ENCODE measurements at regions not wholly inside any gene's neighbourhood (a gene's known extent, or its start where the extent isn't known, plus 50 kb on each side); places are given as distances from the start of the nearest gene placed in this dataset.

DNA sequence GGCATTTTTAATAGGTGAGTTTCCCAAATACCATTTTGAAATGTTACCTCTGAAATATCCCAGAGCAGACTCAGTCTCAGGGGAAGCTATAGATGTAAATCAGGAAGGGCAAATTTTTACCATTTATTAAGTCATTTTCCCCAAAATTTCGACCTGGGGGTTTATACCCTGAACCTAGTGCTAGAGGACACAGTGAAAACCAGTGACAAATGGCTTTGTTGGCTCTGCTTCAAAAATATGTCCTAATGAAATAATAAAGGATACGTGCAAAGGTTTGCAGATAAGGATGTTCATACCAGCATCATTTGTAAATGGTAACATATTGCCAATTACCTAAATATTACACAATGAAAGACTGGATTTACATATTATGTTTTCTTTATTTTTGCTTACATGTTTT is 546.7 kb upstream of the ADAMTS9 start:
- no peaks in the 10 kb centered on the region for H3K27me3 ChIP-seq
- H3K36me3 ChIP-seq = no peaks in the 10 kb centered on the region
- intact Hi-C loops (cut with DNase I) = no loop called here
- no peaks in the 10 kb centered on the region for H3K9me3 ChIP-seq
- 75 to 77% methylated on average over 2 of the region's 2 CpGs for WGBS, 2 donors
- TF ChIP-seq CTCF (IDR thresholded peaks at IDR 0.05) (no peak), POLR2A (IDR thresholded peaks at IDR 0.05) (no peak)
- DNase-seq = no peak
- H3K4me1 ChIP-seq = no peaks in the 10 kb centered on the region
- H3K4me3 ChIP-seq (replicated peaks in 1 of 3) = no peak overlapping the region
- H3K27ac ChIP-seq = no peak overlapping the region

DNA sequence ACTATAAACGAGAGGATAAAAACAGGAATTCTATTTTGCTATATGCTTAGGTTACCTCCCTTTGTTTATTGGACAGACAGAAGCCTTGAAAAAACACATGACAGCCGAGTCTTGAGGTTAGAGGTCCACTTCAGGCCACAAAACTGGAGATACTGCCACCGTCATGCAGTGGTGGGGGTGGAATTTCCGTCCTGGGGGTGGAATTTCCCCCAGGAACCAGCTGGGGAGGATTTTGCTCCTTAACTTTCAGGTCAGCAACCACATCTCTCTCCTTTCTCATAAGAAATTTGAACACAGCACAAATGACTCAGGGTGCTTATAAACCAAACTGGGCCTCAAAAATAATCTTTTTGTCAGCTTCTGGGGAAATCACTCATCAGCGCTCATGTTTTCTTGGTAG is 545.8 kb upstream of the ADAMTS9 start:
- intact Hi-C loops (cut with DNase I) = no loop called here
- no peak overlapping the region for H3K27ac ChIP-seq
- WGBS, 2 donors = 85 to 86% methylated on average over 5 of the region's 5 CpGs

GRCh38 chr3:65231544-65231943 is 543.7 kb upstream of the ADAMTS9 start:
- TF ChIP-seq POLR2A (IDR thresholded peaks at IDR 0.05) = no peak
- no peak for TF ChIP-seq CTCF (IDR thresholded peaks at IDR 0.05)
- Histone ChIP-seq H3K27me3 (no peaks in the 10 kb centered on the region), H3K4me3 (replicated peaks in 1 of 3) (no peak overlapping the region), H3K27ac (no peak overlapping the region), H3K36me3 (no peaks in the 10 kb centered on the region), H3K4me1 (no peaks in the 10 kb centered on the region), H3K9me3 (no peaks in the 10 kb centered on the region)
- intact Hi-C loops (cut with DNase I) = no loop called here
- no peak for DNase-seq
- WGBS, 2 donors = 91 to 92% methylated on average over 4 of the region's 4 CpGs

More for the DNA sequence above, 545.8 kb upstream of the ADAMTS9 start:
- no peak overlapping the region for H3K4me3 ChIP-seq (replicated peaks in 1 of 3)
- TF ChIP-seq CTCF (IDR thresholded peaks at IDR 0.05) (no peak), POLR2A (IDR thresholded peaks at IDR 0.05) (no peak)
- H3K36me3 ChIP-seq = no peaks in the 10 kb centered on the region
- no peaks in the 10 kb centered on the region for H3K9me3 ChIP-seq
- no peak for DNase-seq
- no peaks in the 10 kb centered on the region for H3K27me3 ChIP-seq
- H3K4me1 ChIP-seq = no peaks in the 10 kb centered on the region

GRCh38 chr3:65230261-65231139 is 542.7 kb upstream of the ADAMTS9 start:
- no peaks in the 10 kb centered on the region for H3K27me3 ChIP-seq
- no peak overlapping the region for H3K27ac ChIP-seq
- intact Hi-C loops (cut with DNase I) = no loop called here
- no peaks in the 10 kb centered on the region for H3K36me3 ChIP-seq
- TF ChIP-seq CTCF (IDR thresholded peaks at IDR 0.05) = no peak
- no peak for TF ChIP-seq POLR2A (IDR thresholded peaks at IDR 0.05)
- DNase-seq = no peak
- WGBS, 2 donors = 84 to 87% methylated on average over 14 of the region's 14 CpGs
- H3K4me1 ChIP-seq = no peaks in the 10 kb centered on the region
- H3K4me3 ChIP-seq (replicated peaks in 1 of 3) = no peak overlapping the region
- no peaks in the 10 kb centered on the region for H3K9me3 ChIP-seq

GRCh38 chr3:65226287-65226686 is 538.5 kb upstream of the ADAMTS9 start:
- Histone ChIP-seq H3K27ac (no peak overlapping the region), H3K4me3 (replicated peaks in 1 of 3) (no peak overlapping the region), H3K4me1 (no peaks in the 10 kb centered on the region), H3K27me3 (no peaks in the 10 kb centered on the region), H3K9me3 (no peaks in the 10 kb centered on the region), H3K36me3 (no peaks in the 10 kb centered on the region)
- 75 to 86% methylated on average over 1 of the region's 1 CpG for WGBS, 2 donors
- no peak for DNase-seq
- intact Hi-C loops (cut with DNase I) = no loop called here
- TF ChIP-seq CTCF (IDR thresholded peaks at IDR 0.05) (no peak), POLR2A (IDR thresholded peaks at IDR 0.05) (no peak)

Measured in thyroid gland (tissue), 4 donors.